ENCODE measurements at regions not wholly inside any gene's neighbourhood (a gene's known extent, or its start where the extent isn't known, plus 50 kb on each side); places are given as distances from the start of the nearest gene placed in this dataset.

DNA sequence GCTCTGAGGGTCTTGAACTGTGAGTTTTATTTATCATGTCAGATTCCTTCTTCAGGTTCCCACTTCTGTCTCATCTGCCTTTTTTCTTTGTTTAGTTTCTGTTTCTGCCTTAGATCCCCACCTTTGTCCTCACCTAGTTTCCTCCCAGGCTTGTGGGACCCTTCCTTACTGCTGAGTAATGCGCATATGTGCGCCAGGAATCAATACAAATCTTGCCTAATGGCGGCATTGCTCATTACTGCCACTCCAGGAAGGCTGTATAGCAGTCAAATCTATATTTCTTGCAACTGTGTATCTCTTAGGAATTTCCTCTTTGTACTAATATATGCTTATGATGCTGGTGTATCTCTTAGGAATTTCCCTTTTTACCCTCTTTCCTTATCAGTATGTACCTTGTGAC lies 465.4 kb downstream of the DMRT2 start:
- no peaks in the 10 kb centered on the region for H3K9me2 ChIP-seq (ENCODE audit: insufficient read depth, low read length)
- TF ChIP-seq EZH2 (IDR thresholded peaks at IDR 0.05; ENCODE audit: borderline replicate concordance, insufficient read depth, low read length, poor library complexity, severe bottlenecking) (no peak), SMC3 (conservative IDR thresholded peaks at IDR 0.05; ENCODE audit: poor library complexity) (no peak), RAD21 (conservative IDR thresholded peaks at IDR 0.05) (no peak), MXI1 (conservative IDR thresholded peaks at IDR 0.05; ENCODE audit: poor library complexity, severe bottlenecking) (no peak), POLR2AphosphoS5 (IDR thresholded peaks at IDR 0.05) (no peak), EP300 (conservative IDR thresholded peaks at IDR 0.05; ENCODE audit: poor library complexity, severe bottlenecking) (no peak), TAF1 (IDR thresholded peaks at IDR 0.05; ENCODE audit: low read depth) (no peak)
- TF ChIP-seq, protein P1, sequence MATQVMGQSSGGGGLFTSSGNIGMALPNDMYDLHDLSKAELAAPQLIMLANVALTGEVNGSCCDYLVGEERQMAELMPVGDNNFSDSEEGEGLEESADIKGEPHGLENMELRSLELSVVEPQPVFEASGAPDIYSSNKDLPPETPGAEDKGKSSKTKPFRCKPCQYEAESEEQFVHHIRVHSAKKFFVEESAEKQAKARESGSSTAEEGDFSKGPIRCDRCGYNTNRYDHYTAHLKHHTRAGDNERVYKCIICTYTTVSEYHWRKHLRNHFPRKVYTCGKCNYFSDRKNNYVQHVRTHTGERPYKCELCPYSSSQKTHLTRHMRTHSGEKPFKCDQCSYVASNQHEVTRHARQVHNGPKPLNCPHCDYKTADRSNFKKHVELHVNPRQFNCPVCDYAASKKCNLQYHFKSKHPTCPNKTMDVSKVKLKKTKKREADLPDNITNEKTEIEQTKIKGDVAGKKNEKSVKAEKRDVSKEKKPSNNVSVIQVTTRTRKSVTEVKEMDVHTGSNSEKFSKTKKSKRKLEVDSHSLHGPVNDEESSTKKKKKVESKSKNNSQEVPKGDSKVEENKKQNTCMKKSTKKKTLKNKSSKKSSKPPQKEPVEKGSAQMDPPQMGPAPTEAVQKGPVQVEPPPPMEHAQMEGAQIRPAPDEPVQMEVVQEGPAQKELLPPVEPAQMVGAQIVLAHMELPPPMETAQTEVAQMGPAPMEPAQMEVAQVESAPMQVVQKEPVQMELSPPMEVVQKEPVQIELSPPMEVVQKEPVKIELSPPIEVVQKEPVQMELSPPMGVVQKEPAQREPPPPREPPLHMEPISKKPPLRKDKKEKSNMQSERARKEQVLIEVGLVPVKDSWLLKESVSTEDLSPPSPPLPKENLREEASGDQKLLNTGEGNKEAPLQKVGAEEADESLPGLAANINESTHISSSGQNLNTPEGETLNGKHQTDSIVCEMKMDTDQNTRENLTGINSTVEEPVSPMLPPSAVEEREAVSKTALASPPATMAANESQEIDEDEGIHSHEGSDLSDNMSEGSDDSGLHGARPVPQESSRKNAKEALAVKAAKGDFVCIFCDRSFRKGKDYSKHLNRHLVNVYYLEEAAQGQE (IDR thresholded peaks at IDR 0.05; ENCODE audit: borderline replicate concordance), result no peak
- TF ChIP-seq, protein P2, sequence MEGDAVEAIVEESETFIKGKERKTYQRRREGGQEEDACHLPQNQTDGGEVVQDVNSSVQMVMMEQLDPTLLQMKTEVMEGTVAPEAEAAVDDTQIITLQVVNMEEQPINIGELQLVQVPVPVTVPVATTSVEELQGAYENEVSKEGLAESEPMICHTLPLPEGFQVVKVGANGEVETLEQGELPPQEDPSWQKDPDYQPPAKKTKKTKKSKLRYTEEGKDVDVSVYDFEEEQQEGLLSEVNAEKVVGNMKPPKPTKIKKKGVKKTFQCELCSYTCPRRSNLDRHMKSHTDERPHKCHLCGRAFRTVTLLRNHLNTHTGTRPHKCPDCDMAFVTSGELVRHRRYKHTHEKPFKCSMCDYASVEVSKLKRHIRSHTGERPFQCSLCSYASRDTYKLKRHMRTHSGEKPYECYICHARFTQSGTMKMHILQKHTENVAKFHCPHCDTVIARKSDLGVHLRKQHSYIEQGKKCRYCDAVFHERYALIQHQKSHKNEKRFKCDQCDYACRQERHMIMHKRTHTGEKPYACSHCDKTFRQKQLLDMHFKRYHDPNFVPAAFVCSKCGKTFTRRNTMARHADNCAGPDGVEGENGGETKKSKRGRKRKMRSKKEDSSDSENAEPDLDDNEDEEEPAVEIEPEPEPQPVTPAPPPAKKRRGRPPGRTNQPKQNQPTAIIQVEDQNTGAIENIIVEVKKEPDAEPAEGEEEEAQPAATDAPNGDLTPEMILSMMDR (IDR thresholded peaks at IDR 0.05; ENCODE audit: poor library complexity, severe bottlenecking), result no peak
- no peaks in the 10 kb centered on the region for H4K20me1 ChIP-seq (ENCODE audit: insufficient read depth)
- no peak overlapping the region for H3K4me3 ChIP-seq (ENCODE audit: low read length)
- H3K27ac ChIP-seq (ENCODE audit: low read length), result no peak overlapping the region
- H3K9ac ChIP-seq (ENCODE audit: low read length), result no peak overlapping the region
- H2AFZ ChIP-seq (ENCODE audit: low read depth, low read length), result no peak overlapping the region
- no peaks in the 10 kb centered on the region for H3K79me2 ChIP-seq (replicated peaks; ENCODE audit: insufficient read depth, low read length)
- no peak overlapping the region for H3K4me2 ChIP-seq (ENCODE audit: low read length)
- H3K36me3 ChIP-seq (ENCODE audit: insufficient read depth, low read length), result no peaks in the 10 kb centered on the region
- no peaks in the 10 kb centered on the region for H3F3A ChIP-seq (ENCODE audit: insufficient read depth, low read length, poor library complexity, severe bottlenecking)
- H3K9me3 ChIP-seq (ENCODE audit: low read length), result peaks cover 4% of the 10 kb centered on the region
- H3K27me3 ChIP-seq (ENCODE audit: insufficient read depth, low read depth, low read length), result no peaks in the 10 kb centered on the region

DNA sequence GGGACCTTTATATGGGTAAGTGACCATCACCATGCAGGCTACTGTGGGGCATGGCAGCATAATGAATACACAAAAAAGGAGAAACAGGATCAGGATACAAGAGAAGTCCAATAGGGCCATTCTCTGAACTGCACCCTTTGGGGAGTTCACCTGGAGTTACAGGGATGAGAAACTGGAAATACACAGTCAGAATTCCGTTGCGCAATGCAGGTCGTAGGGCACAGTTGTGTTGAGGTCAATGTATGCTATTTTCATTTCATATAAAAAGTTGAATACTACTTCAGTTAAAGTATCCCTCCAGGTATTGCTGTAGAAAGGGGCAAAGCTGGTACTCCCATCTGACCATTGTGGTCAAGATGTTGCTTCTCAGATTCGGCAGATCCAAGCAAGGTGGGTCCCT lies 471.4 kb downstream of the DMRT2 start:
- Histone ChIP-seq H3K36me3 (ENCODE audit: insufficient read depth, low read length) (no peaks in the 10 kb centered on the region), H3K4me3 (ENCODE audit: low read length) (no peak overlapping the region), H3K9me2 (ENCODE audit: insufficient read depth, low read length) (no peaks in the 10 kb centered on the region), H3K9ac (ENCODE audit: low read length) (no peak overlapping the region), H4K20me1 (ENCODE audit: insufficient read depth) (no peaks in the 10 kb centered on the region), H3K4me2 (ENCODE audit: low read length) (no peak overlapping the region), H3K27ac (ENCODE audit: low read length) (no peak overlapping the region), H3K79me2 (replicated peaks; ENCODE audit: insufficient read depth, low read length) (no peaks in the 10 kb centered on the region), H3K9me3 (ENCODE audit: low read length) (no peaks in the 10 kb centered on the region), H2AFZ (ENCODE audit: low read depth, low read length) (no peak overlapping the region), H3F3A (ENCODE audit: insufficient read depth, low read length, poor library complexity, severe bottlenecking) (no peaks in the 10 kb centered on the region), H3K27me3 (ENCODE audit: insufficient read depth, low read depth, low read length) (no peaks in the 10 kb centered on the region)
- TF ChIP-seq POLR2AphosphoS5 (IDR thresholded peaks at IDR 0.05) (no peak), EZH2 (IDR thresholded peaks at IDR 0.05; ENCODE audit: borderline replicate concordance, insufficient read depth, low read length, poor library complexity, severe bottlenecking) (no peak), RAD21 (conservative IDR thresholded peaks at IDR 0.05) (no peak), SMC3 (conservative IDR thresholded peaks at IDR 0.05; ENCODE audit: poor library complexity) (no peak)
- TF ChIP-seq, protein P1 (IDR thresholded peaks at IDR 0.05; ENCODE audit: borderline replicate concordance), result no peak
- TF ChIP-seq, protein P2 (IDR thresholded peaks at IDR 0.05; ENCODE audit: poor library complexity, severe bottlenecking), result no peak

Measured in neural cell (in vitro differentiated cells).